Transverse colon (tissue), 4 donors: ENCODE measurements at regions not wholly inside any gene's neighbourhood (a gene's known extent, or its start where the extent isn't known, plus 50 kb on each side); places are given as distances from the start of the nearest gene placed in this dataset.

Source experiments
- DNase-seq: peaks from one replicate; pipeline ENCODE4 v3.0.0-alpha.2; 2019
- H3K27ac ChIP-seq, 4 donors: fragments of 200-600 bp; sonication (generic); 2 replicates each; pipeline ENCODE4 v1.5.1; 2016 to 2018; ENCODE audit warnings: inconsistent platforms in 4 of 4
- H3K27me3 ChIP-seq: fragments of 200-600 bp; sonication (generic); 2 replicates; pipeline ENCODE4 v1.5.1; 2017; ENCODE audit warnings: inconsistent platforms
- H3K36me3 ChIP-seq, 4 donors: fragments of 200-600 bp; sonication (generic); 2 replicates each; pipeline ENCODE4 v1.5.1; 2017 to 2019; ENCODE audit warnings: inconsistent platforms in 4 of 4
- H3K4me1 ChIP-seq, 4 donors: fragments of 200-600 bp; sonication (generic); 2 replicates each; pipeline ENCODE4 v1.5.1; 2017 to 2020; ENCODE audit warnings: inconsistent platforms in 4 of 4
- H3K4me3 ChIP-seq, 4 donors: fragments of 200-600 bp; sonication (generic); 1 replicate in 1 of 4; 2 replicates in 3 of 4; pipeline versions ENCODE4 v1.5.1 to v1.6.1; 2017 to 2019; ENCODE audit warnings: inconsistent platforms in 4 of 4
- H3K9me3 ChIP-seq, 2 donors: fragments of 200-600 bp; sonication (generic); 2 replicates each; pipeline ENCODE4 v1.5.1; 2017 to 2019; ENCODE audit warnings: inconsistent platforms in 2 of 2
- EP300 ChIP-seq: sonication (generic); formaldehyde crosslinking; IDR thresholded peaks from one replicate; pipeline ENCODE4 v1.6.1; 2017; ENCODE audit warnings: antibody characterized with exemption, low read depth
- POLR2A ChIP-seq: fragments of 450-650 bp; IDR thresholded peaks from one replicate; pipeline ENCODE4 v1.6.1; 2016; ENCODE audit warnings: antibody characterized with exemption, mild to moderate bottlenecking, moderate library complexity
- POLR2AphosphoS5 ChIP-seq, 3 donors: sonication (generic); formaldehyde crosslinking; IDR thresholded peaks; one replicate each; pipeline ENCODE4 v1.6.1; 2016; ENCODE audit warnings: antibody characterized with exemption in 3 of 3
- WGBS, 2 donors: methylation state at CpG; one replicate each; pipeline ENCODE4 v1.1.5; 2018; ENCODE audit warnings: low coverage in 1 of 2; 5-methylcytosine and 5-hydroxymethylcytosine counted together
- in situ Hi-C, 4 donors: fragments of 200-750 bp; cut with MboI; loops; one replicate each; pipeline versions ENCODE4 v1.15.0 to v1.15.1; 2017; ENCODE audit warnings: low sequenced_read_pairs in 3 of 4, low pct_ligation_motif_present in 1 of 4, low pct_unique_long_range_greater_than_20kb in 1 of 4
- intact Hi-C: fragments of 100-400 bp; cut with DNase I; formaldehyde crosslinking; loops from one replicate; pipeline ENCODE4 v1.15.1; 2023; ENCODE audit warnings: low total_unique reads
- TF ChIP-seq, protein P1 (sequence below), 5 experiments: fragments of 200-600 bp in 3 of 5; fragments of 450-650 bp in 2 of 5; sonication (generic) in 3 of 5; IDR thresholded peaks; 1 replicate in 2 of 5; 2 replicates in 3 of 5; pipeline ENCODE4 v1.5.1; 2016 to 2017; ENCODE audit warnings: antibody characterized with exemption in 5 of 5, inconsistent platforms in 3 of 5, mild to moderate bottlenecking in 2 of 5, moderate library complexity in 1 of 5

DNA sequence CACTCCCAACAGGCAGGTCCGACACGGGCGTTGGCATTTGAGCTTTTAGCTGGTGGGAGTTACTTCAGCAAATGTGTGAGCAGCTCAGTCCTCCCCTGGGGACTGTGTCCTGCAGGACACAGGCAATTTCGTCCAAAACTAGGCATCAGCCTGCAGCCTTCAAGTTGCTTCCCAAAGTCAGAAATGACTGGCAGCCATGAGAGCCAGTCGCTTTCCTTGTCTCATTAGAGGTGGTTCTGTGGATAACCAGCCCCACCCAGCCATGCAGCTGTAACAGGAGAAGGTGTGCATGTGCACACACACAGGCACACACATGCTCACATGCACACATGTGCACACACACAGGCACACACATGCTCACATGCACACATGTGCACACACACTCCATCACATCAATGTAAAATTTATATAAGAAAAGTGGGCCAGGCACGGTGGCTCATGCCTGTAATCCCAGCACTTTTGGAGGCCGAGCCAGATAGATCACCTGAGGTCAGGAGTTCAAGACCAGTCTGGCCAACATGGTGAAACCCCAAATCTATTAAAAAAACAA is 138.8 kb upstream of the TCERG1L start:
- no peaks in the 10 kb centered on the region for H3K9me3 ChIP-seq
- no peak overlapping the region for H3K27ac ChIP-seq
- intact Hi-C loops (no loop called here), in situ Hi-C loops (no loop called here)
- peaks cover 16% of the 10 kb centered on the region for H3K27me3 ChIP-seq
- H3K4me3 ChIP-seq, result no peak overlapping the region
- H3K4me1 ChIP-seq, result peaks cover 0 to 3% (median 0%) of the 10 kb centered on the region in 4 donors
- WGBS, 2 donors, result 80% methylated on average over 7 of the region's 7 CpGs; no CpG with 5 or more reads in 1 of the 2 donors
- TF ChIP-seq EP300 (no peak), POLR2A (no peak), POLR2AphosphoS5 (IDR thresholded peaks at IDR 0.05) (no peak)
- TF ChIP-seq, protein P1, sequence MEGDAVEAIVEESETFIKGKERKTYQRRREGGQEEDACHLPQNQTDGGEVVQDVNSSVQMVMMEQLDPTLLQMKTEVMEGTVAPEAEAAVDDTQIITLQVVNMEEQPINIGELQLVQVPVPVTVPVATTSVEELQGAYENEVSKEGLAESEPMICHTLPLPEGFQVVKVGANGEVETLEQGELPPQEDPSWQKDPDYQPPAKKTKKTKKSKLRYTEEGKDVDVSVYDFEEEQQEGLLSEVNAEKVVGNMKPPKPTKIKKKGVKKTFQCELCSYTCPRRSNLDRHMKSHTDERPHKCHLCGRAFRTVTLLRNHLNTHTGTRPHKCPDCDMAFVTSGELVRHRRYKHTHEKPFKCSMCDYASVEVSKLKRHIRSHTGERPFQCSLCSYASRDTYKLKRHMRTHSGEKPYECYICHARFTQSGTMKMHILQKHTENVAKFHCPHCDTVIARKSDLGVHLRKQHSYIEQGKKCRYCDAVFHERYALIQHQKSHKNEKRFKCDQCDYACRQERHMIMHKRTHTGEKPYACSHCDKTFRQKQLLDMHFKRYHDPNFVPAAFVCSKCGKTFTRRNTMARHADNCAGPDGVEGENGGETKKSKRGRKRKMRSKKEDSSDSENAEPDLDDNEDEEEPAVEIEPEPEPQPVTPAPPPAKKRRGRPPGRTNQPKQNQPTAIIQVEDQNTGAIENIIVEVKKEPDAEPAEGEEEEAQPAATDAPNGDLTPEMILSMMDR (IDR thresholded peaks at IDR 0.05), result no peak
- no peaks in the 10 kb centered on the region for H3K36me3 ChIP-seq
- DNase-seq, result no peak

DNA sequence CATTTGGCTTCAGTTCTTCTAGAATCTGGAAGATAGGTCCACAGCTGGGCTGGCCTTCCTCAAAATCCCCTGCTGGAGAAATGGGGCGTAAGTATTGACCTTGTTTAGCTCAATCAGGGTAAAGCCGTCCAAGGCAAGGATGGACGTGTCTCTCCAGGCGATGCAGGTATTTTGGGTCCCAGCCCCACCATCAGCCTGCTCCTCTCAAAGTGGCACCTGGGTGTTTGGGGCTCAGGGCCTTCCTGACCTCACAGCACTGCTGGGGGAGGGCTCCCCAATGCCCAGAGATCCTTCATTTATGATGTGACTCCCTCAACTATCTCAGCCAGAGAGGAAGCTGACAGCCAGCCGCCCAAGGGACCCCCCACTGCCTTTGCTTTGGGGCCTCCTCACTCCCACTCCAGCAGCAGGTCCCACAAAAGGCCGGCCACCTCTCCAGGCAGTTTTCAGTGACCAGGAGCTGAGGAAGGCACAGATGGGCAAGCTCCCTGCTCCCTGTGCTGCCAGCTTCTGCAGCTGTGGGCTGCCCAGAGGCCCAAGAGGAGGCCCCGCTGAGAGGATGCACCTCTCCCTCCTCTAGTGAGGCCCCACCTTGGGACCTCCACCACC is 140.0 kb upstream of the TCERG1L start:
- H3K36me3 ChIP-seq, result no peaks in the 10 kb centered on the region
- H3K27me3 ChIP-seq, result peaks cover 16% of the 10 kb centered on the region
- WGBS, 2 donors, result 88 to 100% methylated on average over 1 to 7 of the region's 7 CpGs
- intact Hi-C loops (no loop called here), in situ Hi-C loops (no loop called here)
- no peak overlapping the region for H3K4me3 ChIP-seq
- peaks cover 0 to 3% (median 0%) of the 10 kb centered on the region in 4 donors for H3K4me1 ChIP-seq
- no peak for DNase-seq
- no peaks in the 10 kb centered on the region for H3K9me3 ChIP-seq
- no peak overlapping the region for H3K27ac ChIP-seq
- TF ChIP-seq, protein P1 (IDR thresholded peaks at IDR 0.05), result no peak
- no peak for TF ChIP-seq POLR2A
- TF ChIP-seq EP300, result no peak
- TF ChIP-seq POLR2AphosphoS5 (IDR thresholded peaks at IDR 0.05), result no peak

- peaks cover 0 to 3% (median 0%) of the 10 kb centered on the region in 4 donors for H3K4me1 ChIP-seq
- no peaks in the 10 kb centered on the region for H3K36me3 ChIP-seq
- no peaks in the 10 kb centered on the region for H3K9me3 ChIP-seq
- H3K27me3 ChIP-seq, result peaks cover 16% of the 10 kb centered on the region
- H3K27ac ChIP-seq, result no peak overlapping the region
- in situ Hi-C loops, result no loop called here
- TF ChIP-seq, protein P1 (IDR thresholded peaks at IDR 0.05), result no peak
- TF ChIP-seq POLR2A (no peak), EP300 (no peak), POLR2AphosphoS5 (IDR thresholded peaks at IDR 0.05) (no peak)
- H3K4me3 ChIP-seq, result no peak overlapping the region
- intact Hi-C loops, result no loop called here
- 52 to 100% methylated on average over 2 to 33 of the region's 33 CpGs for WGBS, 2 donors
- no peak for DNase-seq
Observed at GRCh38 chr10:131452926-131453720, 141.6 kb upstream of the TCERG1L start.
